ENCODE measurements at regions not wholly inside any gene's neighbourhood (a gene's known extent, or its start where the extent isn't known, plus 50 kb on each side); places are given as distances from the start of the nearest gene placed in this dataset.
"Not testable (repeated sequence)": the region's sequence is repeated elsewhere in the genome, so short reads cannot be mapped to it uniquely, and the experiment has no call there.

DNA sequence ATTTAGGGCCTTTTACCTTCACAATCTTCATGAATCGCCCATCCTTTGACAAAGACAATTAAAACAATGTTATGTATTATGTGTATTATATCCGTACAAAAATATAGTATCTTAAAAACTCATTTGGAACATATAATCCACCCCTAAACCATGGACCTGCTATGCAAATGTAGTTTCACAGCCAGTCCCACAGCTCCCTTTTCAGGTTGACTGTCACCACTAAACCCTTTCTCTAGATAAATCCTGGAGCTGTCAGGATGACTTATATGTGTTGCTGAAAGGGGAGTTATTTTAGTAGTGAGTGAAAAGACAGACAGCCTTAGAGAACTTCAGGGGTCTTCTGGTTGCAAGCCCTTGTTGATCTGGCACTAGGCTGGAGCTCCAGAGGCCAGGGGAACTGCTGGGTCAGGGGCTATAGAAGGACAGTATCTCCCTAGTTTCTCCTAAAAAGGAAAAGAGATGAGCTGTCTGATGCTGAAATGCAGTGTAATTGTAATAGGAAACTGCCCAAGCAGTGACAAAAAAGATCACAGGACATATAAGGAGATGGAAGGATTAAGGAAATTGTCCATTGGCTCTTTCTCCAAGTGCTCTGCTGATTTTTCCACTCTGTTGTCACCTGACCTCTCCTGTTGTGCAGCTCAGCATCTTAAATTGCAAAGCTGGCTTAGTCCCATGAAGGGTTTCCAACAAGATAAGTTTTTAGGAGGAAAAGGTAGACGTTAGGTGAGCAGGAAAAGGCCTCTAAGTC, 127.7 kb downstream of the S1PR1 start:
- Mint-ChIP-seq H3K27me3 (no peaks in the 10 kb centered on the region), H3K36me3 (ENCODE audit: insufficient read depth) (no peaks in the 10 kb centered on the region), H3K4me3 (no peak overlapping the region), H3K9me3 (no peaks in the 10 kb centered on the region), H3K27ac (ENCODE audit: low read depth) (peak overlapping the region; percentile 32), H3K4me1 (no peaks in the 10 kb centered on the region)
- no peak for ATAC-seq (replicated peaks; ENCODE audit: extremely low read depth, poor library complexity, severe bottlenecking)
- no peak for DNase-seq (ENCODE audit: low spot score in 2 of 2)

DNA sequence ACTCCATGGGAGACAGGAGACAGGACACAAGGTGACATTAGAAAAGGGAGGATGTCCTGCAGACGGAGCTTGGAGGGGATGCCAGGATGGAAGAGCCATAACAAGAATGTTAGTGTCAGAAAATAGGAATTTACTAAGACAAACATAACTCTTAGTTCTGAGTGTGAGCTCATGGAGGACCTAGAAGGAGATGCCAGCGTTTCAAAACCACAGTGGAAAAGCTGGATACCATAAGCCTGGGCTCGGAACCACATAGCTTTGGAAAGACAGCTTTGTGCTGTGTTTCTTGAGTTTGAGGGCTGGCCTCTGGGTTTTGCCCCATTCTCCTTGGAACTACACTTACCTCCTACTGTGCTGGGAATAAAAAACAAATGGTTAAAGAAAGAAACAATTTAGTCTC, 128.4 kb downstream of the S1PR1 start:
- no peak overlapping the region for H3K4me3 Mint-ChIP-seq
- DNase-seq (ENCODE audit: low spot score in 2 of 2) (no peak), ATAC-seq (replicated peaks; ENCODE audit: extremely low read depth, poor library complexity, severe bottlenecking) (no peak)
- H3K36me3 Mint-ChIP-seq (ENCODE audit: insufficient read depth): no peaks in the 10 kb centered on the region
- no peak overlapping the region for H3K27ac Mint-ChIP-seq (ENCODE audit: low read depth)
- H3K27me3 Mint-ChIP-seq: no peaks in the 10 kb centered on the region
- no peaks in the 10 kb centered on the region for H3K4me1 Mint-ChIP-seq
- H3K9me3 Mint-ChIP-seq: no peaks in the 10 kb centered on the region

DNA sequence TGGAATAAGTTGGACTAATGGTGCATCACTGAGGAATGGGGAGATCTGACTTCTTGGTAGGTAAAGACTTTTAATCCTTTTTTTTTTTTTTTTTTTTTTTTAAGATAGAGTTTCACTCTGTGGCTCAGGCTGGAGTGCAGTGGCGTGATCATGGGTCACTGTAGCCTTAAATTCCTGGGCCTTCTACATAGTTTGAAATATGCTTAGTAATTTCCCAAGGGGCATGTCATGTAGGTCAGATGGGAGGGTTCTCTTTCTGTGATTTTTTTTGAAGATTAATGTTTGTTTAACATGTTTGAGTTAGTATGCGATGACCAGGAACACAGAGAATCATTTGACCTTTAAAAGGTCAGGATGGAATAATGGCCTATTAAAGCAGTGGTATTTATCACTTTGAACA, 129.1 kb downstream of the S1PR1 start:
- H3K4me1 Mint-ChIP-seq: no peaks in the 10 kb centered on the region
- no peaks in the 10 kb centered on the region for H3K27me3 Mint-ChIP-seq
- no peaks in the 10 kb centered on the region for H3K9me3 Mint-ChIP-seq
- no peaks in the 10 kb centered on the region for H3K36me3 Mint-ChIP-seq (ENCODE audit: insufficient read depth)
- DNase-seq (ENCODE audit: low spot score in 2 of 2) (no peak), ATAC-seq (replicated peaks; ENCODE audit: extremely low read depth, poor library complexity, severe bottlenecking) (no peak)
- no peak overlapping the region for H3K4me3 Mint-ChIP-seq
- no peak overlapping the region for H3K27ac Mint-ChIP-seq (ENCODE audit: low read depth)

DNA sequence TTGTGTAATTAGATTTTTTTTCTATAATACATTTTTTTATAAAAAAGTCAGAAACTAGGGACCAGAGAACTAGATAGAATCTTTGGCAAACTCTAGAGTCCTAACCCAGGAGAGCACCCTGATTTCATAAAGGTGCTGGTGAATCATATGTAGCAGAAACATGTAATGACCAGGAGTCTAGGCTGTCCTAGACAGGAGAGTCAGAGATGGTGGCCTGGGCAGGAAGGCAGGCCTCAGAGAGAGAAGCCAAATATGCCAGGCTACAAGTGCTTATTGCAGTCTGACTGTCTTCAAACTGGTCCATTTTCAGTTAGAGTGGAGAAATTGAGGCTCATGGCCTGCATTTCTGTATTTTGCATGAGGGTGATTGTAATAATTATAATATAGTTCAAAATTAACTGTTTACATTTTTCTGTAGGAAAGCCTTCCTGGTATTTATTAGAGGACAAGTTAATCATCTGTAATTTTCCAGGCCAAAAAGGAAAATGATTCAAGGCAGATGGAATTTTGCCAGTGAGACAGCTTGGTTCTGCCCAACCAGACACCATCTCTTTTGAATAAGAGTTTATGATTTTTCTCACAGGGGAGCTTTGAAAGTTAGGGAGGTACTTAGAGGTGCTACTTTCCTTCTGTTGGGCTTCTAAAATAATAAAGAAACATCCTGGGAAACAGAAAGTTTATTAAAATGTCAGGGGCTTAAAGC, 129.8 kb downstream of the S1PR1 start:
- H3K4me1 Mint-ChIP-seq: peaks cover 5% of the 10 kb centered on the region
- H3K27ac Mint-ChIP-seq (ENCODE audit: low read depth): no peak overlapping the region
- H3K4me3 Mint-ChIP-seq: no peak overlapping the region
- no peaks in the 10 kb centered on the region for H3K27me3 Mint-ChIP-seq
- no peaks in the 10 kb centered on the region for H3K36me3 Mint-ChIP-seq (ENCODE audit: insufficient read depth)
- DNase-seq (ENCODE audit: low spot score in 2 of 2): no peak
- no peaks in the 10 kb centered on the region for H3K9me3 Mint-ChIP-seq
- ATAC-seq (replicated peaks; ENCODE audit: extremely low read depth, poor library complexity, severe bottlenecking): no peak

DNA sequence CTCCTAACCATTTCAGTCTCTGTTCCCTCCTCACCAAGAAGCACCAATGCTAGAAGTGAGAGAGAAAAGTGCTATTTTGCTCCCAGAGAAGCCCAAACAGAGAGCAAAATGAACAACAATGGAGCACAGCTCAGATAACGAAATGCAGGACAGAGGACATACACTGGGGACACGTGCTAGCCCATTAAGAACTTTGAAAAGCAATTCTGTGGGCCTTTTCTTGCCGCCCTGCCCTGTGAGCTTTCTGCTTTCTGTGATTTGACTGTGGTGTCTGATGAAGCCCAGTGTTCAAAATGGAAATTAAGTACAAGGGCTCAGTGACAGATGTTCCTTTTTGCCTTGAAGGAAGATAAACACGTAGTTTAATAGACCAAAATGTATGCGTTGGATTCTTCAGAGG, 130.8 kb downstream of the S1PR1 start:
- DNase-seq (ENCODE audit: low spot score in 2 of 2) (no peak), ATAC-seq (replicated peaks; ENCODE audit: extremely low read depth, poor library complexity, severe bottlenecking) (no peak)
- peaks cover 6% of the 10 kb centered on the region for H3K4me1 Mint-ChIP-seq
- no peak overlapping the region for H3K27ac Mint-ChIP-seq (ENCODE audit: low read depth)
- H3K27me3 Mint-ChIP-seq: no peaks in the 10 kb centered on the region
- no peak overlapping the region for H3K4me3 Mint-ChIP-seq
- no peaks in the 10 kb centered on the region for H3K9me3 Mint-ChIP-seq
- no peaks in the 10 kb centered on the region for H3K36me3 Mint-ChIP-seq (ENCODE audit: insufficient read depth)

DNA sequence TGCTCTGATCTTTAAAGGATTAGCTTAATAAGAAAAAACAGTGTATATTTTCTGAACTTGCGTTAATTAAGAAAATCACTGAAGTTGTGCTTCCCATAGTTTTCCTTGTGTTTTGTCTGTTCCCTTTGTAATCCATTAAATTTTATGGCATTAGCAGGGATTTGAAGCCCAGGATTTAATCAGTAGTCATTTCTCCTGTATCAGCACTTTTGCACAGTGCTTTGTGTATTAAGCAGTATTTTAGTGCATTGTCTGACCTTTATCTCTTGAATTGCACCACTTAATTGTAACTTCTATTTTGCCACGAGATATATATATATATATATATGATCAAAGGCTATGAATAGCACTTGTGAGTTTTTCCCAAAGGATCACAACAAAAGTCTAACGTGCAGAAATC, 133.7 kb downstream of the S1PR1 start:
- no peak overlapping the region for H3K27ac Mint-ChIP-seq (ENCODE audit: low read depth)

DNA sequence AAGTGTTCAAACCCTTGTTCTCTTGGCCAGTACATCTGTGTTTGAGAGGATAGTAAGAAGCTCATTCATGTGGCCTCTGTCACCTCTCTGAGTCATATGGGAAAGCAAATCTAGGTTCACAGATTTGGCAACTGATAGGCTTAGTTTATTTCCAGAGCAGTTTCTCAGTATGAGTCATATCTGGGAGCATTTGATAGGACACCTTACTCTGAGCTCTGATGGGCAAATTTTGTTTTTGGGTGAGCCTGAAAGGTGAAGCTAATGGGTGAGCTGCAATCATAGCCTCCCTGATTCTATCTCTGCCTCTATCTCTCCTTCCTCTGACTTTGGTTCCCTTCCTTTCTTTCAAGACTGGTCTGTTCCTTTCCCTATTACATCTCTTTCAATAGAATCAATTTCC, 134.4 kb downstream of the S1PR1 start:
- Mint-ChIP-seq H3K27ac (ENCODE audit: low read depth) (no peak overlapping the region), H3K4me1 (peaks cover 6% of the 10 kb centered on the region), H3K27me3 (no peaks in the 10 kb centered on the region), H3K9me3 (no peaks in the 10 kb centered on the region), H3K36me3 (ENCODE audit: insufficient read depth) (no peaks in the 10 kb centered on the region), H3K4me3 (no peak overlapping the region)
- DNase-seq (ENCODE audit: low spot score in 2 of 2) (no peak), ATAC-seq (replicated peaks; ENCODE audit: extremely low read depth, poor library complexity, severe bottlenecking) (no peak)

More for the DNA sequence above, 133.7 kb downstream of the S1PR1 start:
- no peak overlapping the region for H3K4me3 Mint-ChIP-seq
- no peak for DNase-seq (ENCODE audit: low spot score in 2 of 2)
- no peak for ATAC-seq (replicated peaks; ENCODE audit: extremely low read depth, poor library complexity, severe bottlenecking)
- H3K36me3 Mint-ChIP-seq (ENCODE audit: insufficient read depth): no peaks in the 10 kb centered on the region
- H3K4me1 Mint-ChIP-seq: peaks cover 6% of the 10 kb centered on the region
- no peaks in the 10 kb centered on the region for H3K27me3 Mint-ChIP-seq
- no peaks in the 10 kb centered on the region for H3K9me3 Mint-ChIP-seq

DNA sequence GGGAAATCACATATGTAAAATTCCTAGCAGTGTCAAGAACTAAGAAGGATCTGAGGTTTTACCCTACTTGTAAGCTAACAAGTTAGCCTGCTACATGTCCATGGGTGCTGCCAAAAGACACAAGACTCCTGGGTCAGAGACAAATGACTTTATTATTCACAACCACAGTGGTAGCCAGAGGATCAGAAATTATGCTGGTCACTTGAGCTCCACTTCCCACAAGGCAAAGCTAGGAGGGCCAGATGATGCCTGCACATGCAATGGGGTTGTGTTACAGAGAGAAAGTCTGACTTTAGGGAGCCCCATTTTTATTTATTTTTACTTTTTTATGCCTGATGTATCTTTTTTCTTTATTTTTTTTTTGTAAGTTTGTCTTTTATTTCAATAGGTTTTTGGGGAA, 136.8 kb downstream of the S1PR1 start:
- no peak for ATAC-seq (replicated peaks; ENCODE audit: extremely low read depth, poor library complexity, severe bottlenecking)
- Mint-ChIP-seq H3K27me3 (no peaks in the 10 kb centered on the region), H3K4me1 (peaks cover 6% of the 10 kb centered on the region), H3K4me3 (no peak overlapping the region), H3K27ac (ENCODE audit: low read depth) (no peak overlapping the region), H3K9me3 (no peaks in the 10 kb centered on the region), H3K36me3 (ENCODE audit: insufficient read depth) (no peaks in the 10 kb centered on the region)
- DNase-seq (ENCODE audit: low spot score in 2 of 2): no peak

DNA sequence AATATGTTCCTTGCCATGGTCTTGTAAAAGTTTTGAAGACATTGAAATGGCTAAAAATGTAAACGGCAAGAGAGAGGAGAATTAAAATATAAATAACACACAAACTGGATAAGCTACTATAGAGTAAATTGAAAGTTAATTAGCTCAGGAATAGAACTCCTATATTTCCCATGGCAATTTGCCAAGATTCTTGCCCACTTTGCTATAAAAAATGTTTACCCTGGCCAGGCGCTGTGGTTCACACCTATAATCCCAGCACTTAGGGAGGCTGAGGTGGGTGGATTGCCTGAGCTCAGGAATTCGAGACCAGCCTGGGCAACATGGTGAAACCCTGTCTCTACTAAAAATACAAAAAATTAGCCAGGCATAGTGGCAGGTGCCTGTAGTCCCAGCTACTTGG, 138.6 kb downstream of the S1PR1 start:
- ATAC-seq (replicated peaks; ENCODE audit: extremely low read depth, poor library complexity, severe bottlenecking); H3K36me3 Mint-ChIP-seq (ENCODE audit: insufficient read depth); H3K27ac Mint-ChIP-seq (ENCODE audit: low read depth); H3K4me3 Mint-ChIP-seq; DNase-seq (ENCODE audit: low spot score in 2 of 2); H3K4me1 Mint-ChIP-seq; H3K27me3 Mint-ChIP-seq; H3K9me3 Mint-ChIP-seq: not testable (repeated sequence)

DNA sequence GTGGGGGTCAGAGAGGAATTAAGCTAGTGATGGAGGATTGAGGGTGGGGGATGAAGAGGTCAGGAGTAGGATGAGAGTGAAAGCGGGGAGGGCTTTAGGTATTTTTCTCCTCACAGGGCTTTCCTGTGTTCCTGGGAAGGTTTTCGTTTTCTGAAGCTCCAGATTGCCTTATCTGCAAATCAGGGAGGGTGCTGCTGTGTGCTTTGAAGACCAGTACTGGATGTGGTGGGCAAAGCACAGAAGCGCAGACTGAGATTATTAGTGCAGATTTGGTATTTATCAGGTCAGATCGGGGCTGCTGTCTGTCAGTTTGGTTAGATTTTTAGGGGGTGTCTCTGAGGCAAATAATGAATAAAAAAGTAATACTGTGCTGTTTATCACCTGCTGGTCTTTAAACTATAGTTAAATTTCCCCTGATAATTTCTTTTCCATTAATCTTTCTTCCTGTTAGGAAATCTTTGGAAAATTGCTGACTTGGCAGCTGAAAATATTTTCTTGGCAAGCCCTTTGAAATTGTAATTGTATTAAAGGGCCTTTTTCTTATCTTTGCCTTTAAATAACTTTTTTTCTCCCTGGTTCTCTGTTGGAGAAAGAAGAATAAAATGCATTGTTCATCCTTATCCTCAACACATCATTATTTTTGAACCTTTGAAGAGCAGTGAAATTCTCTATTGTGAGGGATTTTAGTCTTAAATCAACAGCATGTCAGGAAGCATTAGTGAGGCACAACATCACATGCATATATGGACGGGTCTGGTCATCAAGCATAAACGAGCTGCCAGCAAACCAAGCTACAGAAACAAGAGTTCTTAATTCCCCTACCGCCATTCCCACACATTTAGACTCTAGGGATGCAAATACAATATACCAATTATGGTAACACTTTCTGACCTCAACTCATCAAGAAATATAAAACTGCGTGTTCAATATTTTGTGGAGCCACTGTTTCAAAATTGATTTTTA, 139.6 kb downstream of the S1PR1 start:
- no peak for ATAC-seq (replicated peaks; ENCODE audit: extremely low read depth, poor library complexity, severe bottlenecking)
- Mint-ChIP-seq H3K4me3 (no peak overlapping the region), H3K27me3 (no peaks in the 10 kb centered on the region), H3K27ac (ENCODE audit: low read depth) (no peak overlapping the region), H3K4me1 (peaks cover 4% of the 10 kb centered on the region), H3K9me3 (no peaks in the 10 kb centered on the region), H3K36me3 (ENCODE audit: insufficient read depth) (peaks cover 2% of the 10 kb centered on the region)
- DNase-seq (ENCODE audit: low spot score in 2 of 2): no peak

DNA sequence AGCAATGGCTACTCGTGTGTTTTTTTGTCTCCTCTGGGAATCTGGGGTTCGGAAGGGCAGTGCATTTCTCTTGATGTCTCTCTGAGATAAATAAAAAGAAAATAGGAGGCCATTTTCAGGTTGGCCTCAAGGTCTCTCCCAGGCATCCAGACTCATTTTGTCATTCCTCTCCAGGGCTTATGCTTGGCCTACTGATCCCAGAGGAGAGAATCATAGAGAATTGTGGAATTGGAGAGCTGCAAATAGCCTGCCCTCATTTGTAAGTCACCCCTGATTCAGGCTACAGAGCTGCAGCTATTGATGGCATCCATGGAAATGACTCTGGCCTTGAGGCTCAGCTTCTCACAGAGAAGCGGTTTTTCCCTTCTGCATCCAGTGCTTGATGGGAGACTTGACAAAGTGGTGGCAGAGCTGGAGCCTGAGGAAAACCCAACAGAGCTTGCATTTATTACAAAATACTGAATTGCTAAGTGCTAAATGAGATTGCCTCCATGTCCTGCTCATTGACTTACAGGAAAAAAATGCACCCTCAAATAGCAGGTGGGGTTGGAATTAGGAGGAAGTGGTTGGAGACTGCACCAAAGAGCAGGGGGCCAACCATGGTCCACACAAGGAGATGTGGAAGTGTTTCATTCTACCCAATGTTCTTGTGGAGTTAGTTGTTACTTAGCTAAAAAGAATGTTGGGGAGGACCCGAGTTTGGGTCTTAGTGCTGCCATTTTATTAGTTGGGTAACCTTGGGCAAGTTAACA, 140.4 kb downstream of the S1PR1 start:
- Mint-ChIP-seq H3K4me1 (no peaks in the 10 kb centered on the region), H3K4me3 (no peak overlapping the region), H3K27me3 (no peaks in the 10 kb centered on the region), H3K9me3 (no peaks in the 10 kb centered on the region), H3K27ac (ENCODE audit: low read depth) (no peak overlapping the region), H3K36me3 (ENCODE audit: insufficient read depth) (peaks cover 2% of the 10 kb centered on the region)
- DNase-seq (ENCODE audit: low spot score in 2 of 2) (no peak), ATAC-seq (replicated peaks; ENCODE audit: extremely low read depth, poor library complexity, severe bottlenecking) (no peak)

DNA sequence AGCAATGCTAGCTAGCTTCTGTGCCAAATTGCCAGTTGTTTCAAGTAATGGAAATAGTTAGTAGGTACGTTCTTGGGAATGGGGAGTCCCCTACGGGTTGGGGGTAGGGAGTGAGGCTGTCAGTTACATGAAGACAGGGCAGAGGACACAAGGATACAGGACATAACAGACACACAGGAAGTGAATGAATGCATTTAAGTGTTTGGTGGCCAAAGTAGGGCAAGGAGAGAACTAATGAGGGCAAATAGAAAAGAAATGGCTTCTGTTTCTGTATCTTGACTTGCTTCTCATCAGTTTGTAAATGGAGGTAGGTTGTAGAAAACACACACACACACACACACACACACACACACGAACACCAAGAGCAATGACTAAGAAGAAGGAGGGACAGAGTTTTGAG, 142.2 kb downstream of the S1PR1 start:
- H3K4me1 Mint-ChIP-seq: no peaks in the 10 kb centered on the region
- H3K27ac Mint-ChIP-seq (ENCODE audit: low read depth): no peak overlapping the region
- no peaks in the 10 kb centered on the region for H3K27me3 Mint-ChIP-seq
- ATAC-seq (replicated peaks; ENCODE audit: extremely low read depth, poor library complexity, severe bottlenecking) (no peak), DNase-seq (ENCODE audit: low spot score in 2 of 2) (no peak)
- H3K9me3 Mint-ChIP-seq: no peaks in the 10 kb centered on the region
- H3K36me3 Mint-ChIP-seq (ENCODE audit: insufficient read depth): peaks cover 2% of the 10 kb centered on the region
- no peak overlapping the region for H3K4me3 Mint-ChIP-seq
